ENCODE measurements at regions not wholly inside any gene's neighbourhood (a gene's known extent, or its start where the extent isn't known, plus 50 kb on each side); places are given as distances from the start of the nearest gene placed in this dataset.
A peak's percentile ranks its signal among the peaks of the same experiment; 100 is the strongest.

GRCh38 chr4:15340902-15341732 is 86.7 kb upstream of the C1QTNF7 start:
- DNase-seq: no peak

DNA sequence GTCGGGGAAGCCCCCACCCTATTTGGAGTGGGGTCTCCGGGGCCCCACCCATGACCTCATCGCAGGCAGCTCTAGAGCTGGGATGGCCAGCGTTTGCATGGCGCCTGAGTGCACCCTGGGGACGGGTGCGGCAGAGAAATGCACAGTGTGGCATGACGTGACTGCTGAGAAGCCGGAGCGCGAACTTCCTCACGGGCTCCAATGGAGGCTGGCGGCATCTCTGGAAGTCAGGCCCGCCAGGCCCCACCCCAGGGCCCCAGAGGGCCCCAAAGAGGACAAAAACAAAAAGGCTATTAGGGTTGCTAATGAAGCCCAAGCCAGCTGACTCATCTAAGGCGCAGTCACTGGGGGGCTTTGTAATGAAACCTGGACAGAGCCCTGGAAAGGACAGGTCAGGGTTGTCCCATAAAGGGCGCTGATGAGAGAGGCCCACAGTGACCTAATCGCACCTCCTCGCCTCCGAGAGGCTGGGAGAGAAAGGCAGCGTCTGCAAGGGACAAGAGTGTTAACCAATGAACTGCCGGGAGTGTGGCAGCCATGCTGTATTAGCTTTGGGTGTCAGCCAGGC is 86.0 kb upstream of the C1QTNF7 start:
- no peak for DNase-seq

- DNase-seq: no peak
These were observed 84.8 kb upstream of the C1QTNF7 start for GRCh38 chr4:15343000-15343399.

GRCh38 chr4:15343581-15343980 is 84.3 kb upstream of the C1QTNF7 start:
- no peak for DNase-seq

- no peak for DNase-seq
These were observed 83.8 kb upstream of the C1QTNF7 start for GRCh38 chr4:15344041-15344440.

DNA sequence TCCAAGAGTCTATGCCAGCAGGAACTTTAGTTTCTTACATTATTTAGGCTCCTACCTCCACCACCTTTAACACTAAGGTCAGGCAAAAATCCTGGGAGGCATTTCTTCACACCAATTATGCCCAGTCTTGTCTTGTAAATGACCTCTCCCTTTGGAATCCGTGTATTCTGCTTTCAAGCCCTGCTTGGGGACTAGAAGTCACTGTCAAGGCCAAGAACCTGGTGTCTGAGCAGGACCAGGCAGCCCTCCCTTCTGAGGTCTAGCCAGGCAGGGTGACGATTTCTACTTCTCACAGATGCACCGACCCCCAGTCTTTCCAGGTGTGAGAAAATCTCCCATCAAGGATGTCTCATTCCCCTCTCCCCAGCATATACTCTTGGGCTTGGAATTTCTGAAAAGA is 82.7 kb upstream of the C1QTNF7 start:
- DNase-seq: no peak

- DNase-seq: no peak
These were observed 79.6 kb upstream of the C1QTNF7 start for GRCh38 chr4:15348236-15348635.

GRCh38 chr4:15348695-15349094 is 79.1 kb upstream of the C1QTNF7 start:
- DNase-seq: no peak

GRCh38 chr4:15349531-15349935 is 78.3 kb upstream of the C1QTNF7 start:
- DNase-seq: no peak

DNA sequence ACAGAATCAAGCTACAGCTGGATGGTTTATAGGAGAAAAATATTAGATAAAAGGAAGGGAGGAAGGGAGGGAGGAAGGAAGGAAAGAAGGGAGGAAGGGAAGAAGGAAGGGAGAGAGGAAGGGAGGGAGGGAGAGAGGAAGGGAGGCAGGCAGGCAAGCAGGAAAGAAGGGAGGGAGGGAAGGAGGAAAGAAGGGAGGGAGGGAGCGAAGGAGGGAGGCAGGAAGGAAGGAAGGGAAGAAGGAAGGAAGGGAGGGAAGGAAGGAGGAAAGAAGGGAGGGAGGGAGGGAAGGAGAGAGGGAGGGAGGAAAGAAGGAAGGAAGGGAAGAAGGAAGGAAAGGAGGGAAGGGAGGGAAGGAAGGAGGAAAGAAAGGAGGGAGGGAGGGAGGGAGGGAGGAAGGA is 77.9 kb upstream of the C1QTNF7 start:
- no peak for DNase-seq

DNA sequence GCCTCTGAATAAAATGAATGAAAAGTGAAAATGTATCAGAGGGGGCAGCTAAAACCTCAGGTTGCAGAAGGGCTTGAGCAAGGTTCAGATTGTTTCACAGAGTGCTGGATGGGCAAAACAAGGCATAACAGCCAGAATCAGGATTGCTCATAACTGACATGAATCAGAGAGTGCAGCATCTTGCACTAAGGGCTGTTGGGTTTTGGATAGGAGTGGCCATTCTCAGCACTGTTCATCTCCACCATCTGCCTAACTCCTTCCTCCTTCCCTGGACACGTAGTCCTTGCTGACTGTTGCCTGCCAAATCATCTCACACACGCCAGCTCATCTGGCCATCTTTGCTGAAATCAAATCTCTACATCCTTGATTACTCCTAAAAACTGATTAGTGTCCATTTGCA is 75.3 kb upstream of the C1QTNF7 start:
- no peak for DNase-seq

- DNase-seq: no peak
These were observed 74.6 kb upstream of the C1QTNF7 start for GRCh38 chr4:15353207-15353606.

DNA sequence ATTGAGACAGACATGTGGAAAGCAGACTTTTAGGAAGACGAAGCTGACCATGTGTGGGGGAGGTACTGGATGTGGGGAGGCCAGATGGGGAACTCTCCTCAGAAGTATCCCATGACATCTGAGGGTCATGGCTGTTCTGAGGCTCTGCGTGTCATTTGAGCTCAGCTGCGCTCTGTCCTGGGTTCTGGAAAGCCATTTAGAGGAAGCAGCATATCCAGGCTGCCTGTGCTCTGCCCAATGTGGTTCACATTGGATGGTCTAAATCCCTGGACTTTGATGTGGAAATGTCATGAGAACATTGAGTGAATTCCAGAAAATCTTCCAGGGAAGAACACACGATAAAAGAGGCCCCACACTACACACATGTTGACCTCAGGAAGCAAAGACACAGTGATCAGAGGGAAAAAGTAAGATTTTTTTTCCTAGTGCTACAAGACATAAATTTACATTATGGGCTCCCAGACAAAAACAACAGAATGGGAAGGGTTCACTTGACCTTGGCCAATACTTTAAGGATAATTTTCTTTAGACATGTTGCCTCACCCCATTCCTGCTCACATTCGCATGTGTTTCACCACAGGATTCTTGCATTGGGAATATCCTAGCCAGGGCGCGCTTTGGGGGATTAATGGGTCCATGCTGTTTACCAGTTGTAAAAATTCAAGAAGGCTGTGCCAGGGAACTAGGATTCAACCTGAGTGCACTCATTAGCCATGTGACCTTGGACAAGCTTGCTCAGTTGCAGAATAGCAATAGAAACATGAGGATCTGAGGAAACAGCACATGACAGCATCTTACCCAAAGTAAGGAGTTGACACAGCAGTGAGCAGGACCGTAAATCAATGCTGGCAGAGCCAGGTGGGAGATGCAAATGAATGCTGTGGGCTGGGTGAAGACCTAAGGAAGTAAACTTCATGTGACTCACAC is 73.2 kb upstream of the C1QTNF7 start:
- DNase-seq: no peak

GRCh38 chr4:15361529-15361928 is 66.3 kb upstream of the C1QTNF7 start:
- no peak for DNase-seq

GRCh38 chr4:15362541-15362940 is 65.3 kb upstream of the C1QTNF7 start:
- no peak for DNase-seq

DNA sequence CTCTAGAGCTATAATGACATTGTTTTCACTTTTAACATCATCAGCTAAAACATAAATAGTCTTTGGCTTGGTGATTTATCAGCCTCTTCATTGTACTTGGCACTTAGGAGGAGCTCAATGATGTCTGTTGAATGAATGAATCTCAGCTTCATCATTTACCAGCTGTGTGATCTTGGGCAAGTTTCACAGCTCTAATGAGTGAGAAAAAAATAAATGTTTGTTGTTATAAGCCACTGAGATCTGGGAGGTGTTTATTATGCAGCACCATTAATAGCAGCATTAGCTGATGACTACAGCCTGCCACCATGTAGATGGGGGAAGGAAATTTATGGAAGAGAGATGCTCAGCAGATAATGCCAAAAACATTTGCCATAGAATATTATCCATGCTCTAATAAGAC is 63.6 kb upstream of the C1QTNF7 start:
- DNase-seq: no peak

DNA sequence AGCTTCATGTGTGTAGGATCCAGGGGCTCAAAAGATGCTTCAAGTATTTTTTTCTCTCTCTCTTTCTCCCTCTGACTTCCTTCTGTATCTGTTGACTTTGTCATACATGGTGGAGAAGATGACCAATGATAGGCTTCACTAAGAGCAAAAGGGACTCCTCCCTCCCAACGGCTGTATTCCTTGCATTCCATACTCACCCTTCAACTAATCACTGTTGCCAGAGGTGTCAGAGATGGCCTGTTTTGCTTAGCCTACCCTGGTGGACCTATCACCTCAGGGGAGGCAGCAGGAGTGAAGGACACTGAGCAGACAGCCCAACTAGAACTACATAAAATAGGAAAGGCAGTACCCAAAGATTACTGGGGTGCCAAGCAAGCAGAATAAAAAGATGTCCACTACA is 62.2 kb upstream of the C1QTNF7 start:
- no peak for DNase-seq

DNA sequence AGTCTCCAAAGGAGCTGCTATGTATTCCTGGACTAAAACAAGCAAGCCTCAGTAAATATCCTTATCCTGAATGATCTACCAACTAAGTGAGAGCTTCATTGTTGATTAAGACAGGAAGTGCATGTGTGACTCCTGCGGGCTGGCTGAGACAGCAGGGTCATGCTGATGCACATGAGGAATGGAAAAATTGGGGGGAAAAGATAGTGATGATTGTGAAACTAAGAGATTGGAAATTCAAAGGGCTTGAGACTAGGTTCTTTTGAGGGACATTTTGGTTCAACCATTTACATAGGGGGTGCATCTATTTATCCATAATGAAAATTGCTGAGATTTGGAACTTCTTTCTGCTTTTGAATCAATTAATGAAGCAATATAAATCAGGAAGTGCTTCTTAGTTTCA is 61.1 kb upstream of the C1QTNF7 start:
- DNase-seq: no peak

GRCh38 chr4:15368856-15369255 is 59.0 kb upstream of the C1QTNF7 start:
- peak; percentile 3 for DNase-seq

GRCh38 chr4:15370296-15370695 is 57.5 kb upstream of the C1QTNF7 start:
- DNase-seq: no peak

DNA sequence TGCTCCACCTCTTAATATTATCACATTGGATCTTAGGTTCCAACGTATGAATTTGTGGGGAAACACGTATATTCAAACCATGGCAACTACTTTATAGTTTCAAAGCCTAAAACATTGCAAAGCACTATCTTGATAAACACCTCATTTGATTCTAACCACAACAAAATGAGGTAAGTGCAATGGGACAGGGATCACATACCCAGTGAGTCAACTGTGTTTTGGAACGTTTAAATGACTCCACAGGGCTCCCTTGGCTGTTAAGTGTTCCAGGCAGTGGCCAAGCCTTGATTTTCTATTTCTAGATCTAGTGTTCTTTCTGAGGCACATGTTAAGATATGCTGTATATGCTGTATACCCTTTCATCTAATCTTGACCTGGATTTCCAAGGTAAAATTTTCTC is 54.5 kb upstream of the C1QTNF7 start:
- no peak for DNase-seq

- no peak for DNase-seq
These were observed 53.2 kb upstream of the C1QTNF7 start for GRCh38 chr4:15374656-15375055.

- no peak for DNase-seq
These were observed 52.2 kb upstream of the C1QTNF7 start for GRCh38 chr4:15375667-15376066.

- no peak for DNase-seq
These were observed 51.7 kb upstream of the C1QTNF7 start for GRCh38 chr4:15376145-15376544.
